GM12875 (cell line): ENCODE measurements at regions not wholly inside any gene's neighbourhood (a gene's known extent, or its start where the extent isn't known, plus 50 kb on each side); places are given as distances from the start of the nearest gene placed in this dataset.

ENCODE experiments used
- H3K4me3 ChIP-seq: one replicate; pipeline ENCODE4 v1.5.1; 2011; ENCODE audit warnings: low read depth, low read length, control low read depth
- TF ChIP-seq, protein P1 (sequence below): IDR thresholded peaks from 2 replicates; pipeline ENCODE4 v1.5.1; 2011; ENCODE audit warnings: low read depth, mild to moderate bottlenecking, control low read depth, inconsistent platforms, low read length, moderate library complexity, borderline replicate concordance; ENCODE audit not compliant: insufficient read depth

DNA sequence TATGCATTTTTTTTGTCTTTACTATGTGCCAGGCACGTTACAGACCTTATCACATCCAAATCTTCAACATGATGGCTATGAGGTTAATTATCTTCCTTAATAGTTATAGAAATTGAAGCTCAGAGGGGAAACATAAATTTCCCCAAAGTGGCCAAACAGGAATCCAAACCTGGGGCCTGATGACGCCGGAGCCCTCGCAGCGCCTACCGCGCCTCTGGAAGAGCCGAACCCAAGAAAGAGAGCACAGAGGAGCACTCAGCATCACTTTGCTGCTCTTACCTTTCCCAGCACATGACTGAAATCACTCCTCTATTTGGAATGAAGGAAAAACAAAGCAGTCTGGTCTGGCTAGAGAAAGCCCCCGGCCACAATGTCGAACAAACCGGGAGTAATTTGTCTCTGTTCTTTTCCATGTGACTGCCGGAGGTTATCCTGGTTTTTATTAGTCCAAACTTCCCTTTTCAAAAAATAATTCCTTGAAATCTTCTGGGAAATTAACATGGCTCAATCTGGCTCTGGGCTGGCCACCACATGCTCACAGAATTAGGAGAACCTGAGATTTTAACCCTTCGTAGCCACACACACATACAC lies 195.5 kb downstream of the ADSS2 start:
- no peak overlapping the region for H3K4me3 ChIP-seq
- TF ChIP-seq, protein P1, sequence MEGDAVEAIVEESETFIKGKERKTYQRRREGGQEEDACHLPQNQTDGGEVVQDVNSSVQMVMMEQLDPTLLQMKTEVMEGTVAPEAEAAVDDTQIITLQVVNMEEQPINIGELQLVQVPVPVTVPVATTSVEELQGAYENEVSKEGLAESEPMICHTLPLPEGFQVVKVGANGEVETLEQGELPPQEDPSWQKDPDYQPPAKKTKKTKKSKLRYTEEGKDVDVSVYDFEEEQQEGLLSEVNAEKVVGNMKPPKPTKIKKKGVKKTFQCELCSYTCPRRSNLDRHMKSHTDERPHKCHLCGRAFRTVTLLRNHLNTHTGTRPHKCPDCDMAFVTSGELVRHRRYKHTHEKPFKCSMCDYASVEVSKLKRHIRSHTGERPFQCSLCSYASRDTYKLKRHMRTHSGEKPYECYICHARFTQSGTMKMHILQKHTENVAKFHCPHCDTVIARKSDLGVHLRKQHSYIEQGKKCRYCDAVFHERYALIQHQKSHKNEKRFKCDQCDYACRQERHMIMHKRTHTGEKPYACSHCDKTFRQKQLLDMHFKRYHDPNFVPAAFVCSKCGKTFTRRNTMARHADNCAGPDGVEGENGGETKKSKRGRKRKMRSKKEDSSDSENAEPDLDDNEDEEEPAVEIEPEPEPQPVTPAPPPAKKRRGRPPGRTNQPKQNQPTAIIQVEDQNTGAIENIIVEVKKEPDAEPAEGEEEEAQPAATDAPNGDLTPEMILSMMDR: no peak

DNA sequence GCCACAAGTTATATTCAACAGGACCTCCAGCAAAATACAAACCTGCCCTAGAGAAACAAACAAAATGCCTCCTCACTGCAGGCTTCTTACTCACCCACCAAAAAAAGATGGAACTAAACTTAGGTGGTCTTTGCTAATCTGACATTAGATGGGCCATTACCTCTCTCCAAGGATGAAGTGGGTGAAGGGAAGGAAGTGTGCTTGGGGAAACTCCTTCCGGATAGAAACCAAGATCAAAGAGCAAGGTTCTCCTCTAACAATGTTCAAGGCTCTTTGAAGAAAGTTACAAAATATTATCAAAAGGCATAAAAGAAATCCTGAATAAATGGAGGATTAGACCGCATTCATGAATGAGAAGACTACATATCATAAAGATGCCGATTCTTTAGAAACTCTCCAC lies 187.5 kb downstream of the ADSS2 start:
- TF ChIP-seq, protein P1: no peak
- no peak overlapping the region for H3K4me3 ChIP-seq

DNA sequence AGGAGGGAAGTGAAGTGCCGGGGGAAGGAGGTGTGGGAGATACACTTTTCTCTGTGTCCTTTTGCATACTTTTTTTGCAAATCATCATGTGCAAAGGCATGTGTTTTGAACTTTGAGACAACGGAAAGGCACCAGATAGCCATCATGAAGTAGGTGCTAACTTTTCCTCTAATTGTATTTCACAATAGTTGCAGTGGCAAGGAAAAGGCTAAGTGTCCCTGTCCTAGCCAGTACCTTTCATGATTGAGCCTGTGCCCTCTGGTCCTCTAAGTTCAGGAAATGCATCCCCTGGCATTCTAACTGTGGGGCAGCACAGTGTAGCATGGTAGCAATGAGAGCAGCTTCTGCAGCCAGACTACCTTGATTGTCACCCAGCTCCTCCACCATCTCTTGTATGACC lies 186.2 kb downstream of the ADSS2 start:
- H3K4me3 ChIP-seq: no peak overlapping the region
- TF ChIP-seq, protein P1: no peak

DNA sequence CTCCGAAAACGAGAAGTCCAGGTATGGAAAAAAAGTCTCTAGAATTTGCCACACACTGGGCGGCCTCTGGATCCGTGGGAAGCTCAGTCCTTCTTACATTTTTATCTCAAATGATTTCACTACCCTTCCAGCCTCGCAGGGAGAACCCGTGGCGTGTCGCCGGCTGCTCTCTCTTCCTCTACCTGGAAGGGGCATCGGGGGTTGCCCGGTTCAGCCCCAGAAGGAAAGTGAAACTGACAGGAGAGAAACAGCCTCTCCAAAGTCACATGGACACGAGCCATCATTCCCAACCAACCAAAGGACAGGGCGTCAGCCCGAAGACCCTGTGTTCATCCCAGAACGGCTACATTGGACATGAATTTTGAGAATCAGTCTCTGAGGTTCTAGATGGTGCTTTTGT lies 182.5 kb downstream of the ADSS2 start:
- TF ChIP-seq, protein P1: no peak

DNA sequence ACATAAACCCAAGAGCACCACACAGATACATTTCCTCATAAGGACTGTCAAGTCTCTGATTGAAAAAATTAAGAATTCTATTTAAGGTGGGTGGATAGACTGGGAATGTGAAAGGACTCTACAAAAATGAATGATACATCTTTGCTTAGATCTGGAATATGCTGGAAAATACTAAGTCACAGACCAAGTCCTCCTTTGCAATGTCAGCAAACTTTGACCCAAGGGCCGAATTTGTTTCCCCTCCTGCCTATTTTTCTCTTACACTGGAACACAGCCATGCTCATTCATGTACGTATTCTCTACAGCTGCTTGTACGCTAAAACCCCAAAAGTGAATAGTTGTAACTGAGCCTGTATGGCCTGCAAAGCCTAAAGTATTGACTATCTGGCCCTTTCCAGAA lies 180.7 kb downstream of the ADSS2 start:
- no peak overlapping the region for H3K4me3 ChIP-seq

More for the DNA sequence above, 182.5 kb downstream of the ADSS2 start:
- H3K4me3 ChIP-seq: no peak overlapping the region

DNA sequence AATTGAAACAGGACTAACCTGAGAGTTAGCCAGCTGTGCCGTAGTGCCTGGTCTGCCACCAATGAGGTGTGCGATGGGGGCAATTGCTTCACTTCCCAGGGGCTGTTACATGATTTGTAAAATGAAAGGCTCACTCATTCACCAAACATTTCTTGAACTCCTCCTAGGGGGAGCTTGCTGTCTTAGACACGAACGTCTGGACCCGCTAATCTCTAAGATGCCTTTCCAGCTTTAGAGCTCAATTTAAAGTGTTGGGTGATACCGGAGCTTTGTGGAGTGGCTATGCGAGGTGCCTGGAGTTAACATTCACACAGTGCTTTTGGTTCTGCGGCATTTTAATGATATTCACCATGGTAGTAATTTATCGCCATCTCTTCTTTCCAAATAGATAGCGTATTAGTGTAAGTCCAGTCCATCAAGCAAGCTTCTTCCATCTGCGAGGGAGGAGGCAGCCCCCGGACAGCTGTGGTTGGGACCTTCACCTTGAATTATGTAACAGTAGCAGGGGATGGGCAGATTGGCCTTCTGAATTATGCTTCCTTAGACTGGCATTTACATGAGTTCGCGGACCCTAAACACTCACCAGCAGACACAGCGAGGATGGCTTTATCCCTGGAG lies 179.9 kb downstream of the ADSS2 start:
- TF ChIP-seq, protein P1: no peak
- H3K4me3 ChIP-seq: no peak overlapping the region

More for the DNA sequence above, 180.7 kb downstream of the ADSS2 start:
- TF ChIP-seq, protein P1: no peak
